Liver (tissue), 8 donors: ENCODE measurements at regions not wholly inside any gene's neighbourhood (a gene's known extent, or its start where the extent isn't known, plus 50 kb on each side); places are given as distances from the start of the nearest gene placed in this dataset.

Experiments
- DNase-seq: peaks from one replicate; pipeline ENCODE4 v3.0.0-alpha.2; 2017; ENCODE audit warnings: low spot score
- H3K27ac ChIP-seq, 2 donors: one replicate each; pipeline ENCODE4 v1.7.0; 2013; ENCODE audit warnings: inconsistent platforms in 2 of 2, low read length in 2 of 2, control low read depth in 1 of 2, low read depth in 1 of 2, mild to moderate bottlenecking in 1 of 2
- H3K27me3 ChIP-seq, 4 donors: one replicate each; pipeline versions ENCODE4 v1.6.1 to v1.7.0; 2013; ENCODE audit warnings: low read length in 3 of 4, inconsistent platforms in 1 of 4, mild to moderate bottlenecking in 1 of 4, moderate library complexity in 1 of 4; ENCODE audit not compliant: control insufficient read depth in 4 of 4, insufficient read depth in 4 of 4
- H3K36me3 ChIP-seq, 4 donors: one replicate each; pipeline versions ENCODE4 v1.6.1 to v1.7.0; 2013; ENCODE audit warnings: low read length in 3 of 4, mild to moderate bottlenecking in 3 of 4, low read depth in 1 of 4, moderate library complexity in 1 of 4; ENCODE audit not compliant: control insufficient read depth in 4 of 4, insufficient read depth in 3 of 4
- H3K4me1 ChIP-seq, 4 donors: one replicate each; pipeline versions ENCODE4 v1.6.1 to v1.7.0; 2013; ENCODE audit warnings: low read length in 3 of 4, mild to moderate bottlenecking in 3 of 4, moderate library complexity in 1 of 4; ENCODE audit not compliant: control insufficient read depth in 4 of 4, insufficient read depth in 4 of 4
- H3K4me3 ChIP-seq, 3 donors: one replicate each; pipeline versions ENCODE4 v1.6.1 to v1.7.0; 2013; ENCODE audit warnings: low read length in 3 of 3, control low read depth in 1 of 3, low read depth in 1 of 3, mild to moderate bottlenecking in 1 of 3
- H3K9ac ChIP-seq, 2 donors: one replicate each; pipeline ENCODE4 v1.7.0; 2013; ENCODE audit warnings: low read length in 2 of 2, mild to moderate bottlenecking in 2 of 2, moderate library complexity in 2 of 2, control low read depth in 1 of 2, low read depth in 1 of 2
- H3K9me3 ChIP-seq, 4 donors: one replicate each; pipeline versions ENCODE4 v1.6.1 to v1.7.0; 2013; ENCODE audit warnings: low read length in 3 of 4; ENCODE audit not compliant: control insufficient read depth in 4 of 4
- ATF3 ChIP-seq: IDR thresholded peaks from 2 replicates; pipeline ENCODE4 v1.6.1; 2016; ENCODE audit warnings: antibody characterized with exemption
- EGR1 ChIP-seq, 2 donors: IDR thresholded peaks; 2 replicates each; pipeline ENCODE4 v1.6.1; 2016 to 2018; ENCODE audit warnings: antibody characterized with exemption in 2 of 2, low read depth in 2 of 2
- FOXA1 ChIP-seq: IDR thresholded peaks from 2 replicates; pipeline ENCODE4 v1.6.1; 2016; ENCODE audit warnings: antibody characterized with exemption
- FOXA2 ChIP-seq: IDR thresholded peaks from 2 replicates; pipeline ENCODE4 v1.6.1; 2016; ENCODE audit warnings: antibody characterized with exemption
- GABPA ChIP-seq, 2 donors: IDR thresholded peaks in 1 of 2; conservative IDR thresholded peaks in 1 of 2; 2 replicates each; pipeline ENCODE4 v1.6.1; 2016; ENCODE audit warnings: antibody characterized with exemption in 2 of 2, mild to moderate bottlenecking in 1 of 2, moderate library complexity in 1 of 2
- HNF4A ChIP-seq, 2 donors: conservative IDR thresholded peaks; 2 replicates each; pipeline ENCODE4 v1.6.1; 2016; ENCODE audit warnings: antibody characterized with exemption in 2 of 2, mild to moderate bottlenecking in 2 of 2
- HNF4G ChIP-seq: IDR thresholded peaks from 2 replicates; pipeline ENCODE4 v1.6.1; 2016; ENCODE audit warnings: antibody characterized with exemption
- JUND ChIP-seq, 2 donors: IDR thresholded peaks; 2 replicates each; pipeline ENCODE4 v1.6.1; 2016; ENCODE audit warnings: antibody characterized with exemption in 2 of 2
- NR2F2 ChIP-seq: IDR thresholded peaks from 2 replicates; pipeline ENCODE4 v1.6.1; 2016; ENCODE audit warnings: antibody characterized with exemption
- RAD21 ChIP-seq, 2 donors: IDR thresholded peaks; 2 replicates each; pipeline ENCODE4 v1.6.1; 2016; ENCODE audit warnings: antibody characterized with exemption in 2 of 2, mild to moderate bottlenecking in 2 of 2
- REST ChIP-seq: IDR thresholded peaks from 2 replicates; pipeline ENCODE4 v1.6.1; 2016; ENCODE audit warnings: antibody characterized with exemption, mild to moderate bottlenecking
- RXRA ChIP-seq, 2 donors: IDR thresholded peaks; 2 replicates each; pipeline ENCODE4 v1.6.1; 2017 to 2018; ENCODE audit warnings: antibody characterized with exemption in 2 of 2, mild to moderate bottlenecking in 1 of 2
- SP1 ChIP-seq: IDR thresholded peaks from 2 replicates; pipeline ENCODE4 v1.6.1; 2018; ENCODE audit warnings: antibody characterized with exemption, mild to moderate bottlenecking
- TAF1 ChIP-seq: conservative IDR thresholded peaks from 2 replicates; pipeline ENCODE4 v1.6.1; 2016; ENCODE audit warnings: antibody characterized with exemption, mild to moderate bottlenecking
- YY1 ChIP-seq: IDR thresholded peaks from 2 replicates; pipeline ENCODE4 v1.6.1; 2016; ENCODE audit warnings: antibody characterized with exemption, mild to moderate bottlenecking
- ZBTB33 ChIP-seq: IDR thresholded peaks from 2 replicates; pipeline ENCODE4 v1.6.1; 2016; ENCODE audit warnings: antibody characterized with exemption
- WGBS: extraction: QIAGEN DNeasy Blood & Tissue Kit; methylation state at CpG from one replicate; pipeline ENCODE4 v1.1.7; 2013; 5-methylcytosine and 5-hydroxymethylcytosine counted together
- TF ChIP-seq, protein P1 (sequence below): fragments of 150-350 bp; IDR thresholded peaks from 2 replicates; pipeline ENCODE4 v1.5.1; 2017; ENCODE audit warnings: improper control_type of control experiment, low read depth, low read length; ENCODE audit not compliant: missing input control
- TF ChIP-seq, protein P2 (sequence below): IDR thresholded peaks from 2 replicates; pipeline ENCODE4 v1.6.1; 2016; ENCODE audit warnings: antibody characterized with exemption
- donor health status: healthy.
- donor health status: healthy.
- donor health status: healthy.
- donor health status: healthy.
- donor health status: healthy.

DNA sequence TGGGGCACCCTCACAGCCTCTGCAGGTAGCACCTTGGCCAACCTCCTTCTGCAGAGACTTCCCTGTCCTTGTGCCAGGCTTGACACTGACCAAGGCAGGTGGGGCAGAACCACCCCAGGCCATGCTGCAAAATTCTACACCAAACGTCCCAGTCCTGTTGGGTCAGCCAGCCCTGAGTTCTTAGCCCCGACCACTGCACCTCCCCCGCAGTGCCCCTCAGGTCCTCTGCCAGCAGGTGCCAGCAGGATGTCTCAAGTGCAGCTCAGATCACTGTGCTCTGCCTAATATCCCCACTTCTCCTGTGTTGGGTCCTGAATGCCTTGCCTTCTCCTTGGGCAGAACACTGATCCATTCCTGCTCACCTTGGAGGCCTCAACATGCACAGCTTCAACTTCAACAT, 999.7 kb downstream of the TBC1D22A start:
- H3K36me3 ChIP-seq = no peaks in the 10 kb centered on the region
- no peaks in the 10 kb centered on the region for H3K4me1 ChIP-seq
- H3K27ac ChIP-seq = no peak overlapping the region
- peaks cover 0 to 6% (median 2%) of the 10 kb centered on the region in 4 donors for H3K27me3 ChIP-seq
- TF ChIP-seq REST (no peak), ZBTB33 (no peak), SP1 (no peak), RXRA (IDR thresholded peaks at IDR 0.05) (no peak), HNF4A (conservative IDR thresholded peaks at IDR 0.05) (no peak), FOXA1 (no peak), RAD21 (IDR thresholded peaks at IDR 0.05) (no peak), NR2F2 (no peak), FOXA2 (no peak), YY1 (no peak), ATF3 (no peak), JUND (IDR thresholded peaks at IDR 0.05) (no peak), GABPA (IDR thresholded peaks at IDR 0.05 in 1 of 2, conservative IDR thresholded peaks at IDR 0.05 in 1 of 2) (no peak), EGR1 (IDR thresholded peaks at IDR 0.05; ENCODE audit: low read depth in 2 of 2) (no peak), HNF4G (no peak), TAF1 (no peak)
- TF ChIP-seq, protein P1, sequence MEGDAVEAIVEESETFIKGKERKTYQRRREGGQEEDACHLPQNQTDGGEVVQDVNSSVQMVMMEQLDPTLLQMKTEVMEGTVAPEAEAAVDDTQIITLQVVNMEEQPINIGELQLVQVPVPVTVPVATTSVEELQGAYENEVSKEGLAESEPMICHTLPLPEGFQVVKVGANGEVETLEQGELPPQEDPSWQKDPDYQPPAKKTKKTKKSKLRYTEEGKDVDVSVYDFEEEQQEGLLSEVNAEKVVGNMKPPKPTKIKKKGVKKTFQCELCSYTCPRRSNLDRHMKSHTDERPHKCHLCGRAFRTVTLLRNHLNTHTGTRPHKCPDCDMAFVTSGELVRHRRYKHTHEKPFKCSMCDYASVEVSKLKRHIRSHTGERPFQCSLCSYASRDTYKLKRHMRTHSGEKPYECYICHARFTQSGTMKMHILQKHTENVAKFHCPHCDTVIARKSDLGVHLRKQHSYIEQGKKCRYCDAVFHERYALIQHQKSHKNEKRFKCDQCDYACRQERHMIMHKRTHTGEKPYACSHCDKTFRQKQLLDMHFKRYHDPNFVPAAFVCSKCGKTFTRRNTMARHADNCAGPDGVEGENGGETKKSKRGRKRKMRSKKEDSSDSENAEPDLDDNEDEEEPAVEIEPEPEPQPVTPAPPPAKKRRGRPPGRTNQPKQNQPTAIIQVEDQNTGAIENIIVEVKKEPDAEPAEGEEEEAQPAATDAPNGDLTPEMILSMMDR = no peak
- TF ChIP-seq, protein P2, sequence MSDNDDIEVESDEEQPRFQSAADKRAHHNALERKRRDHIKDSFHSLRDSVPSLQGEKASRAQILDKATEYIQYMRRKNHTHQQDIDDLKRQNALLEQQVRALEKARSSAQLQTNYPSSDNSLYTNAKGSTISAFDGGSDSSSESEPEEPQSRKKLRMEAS = no peak
- H3K4me3 ChIP-seq = no peak overlapping the region
- no peak overlapping the region for H3K9ac ChIP-seq
- no peak for DNase-seq
- H3K9me3 ChIP-seq = no peaks in the 10 kb centered on the region
- 65% methylated on average over 3 of the region's 3 CpGs for WGBS

DNA sequence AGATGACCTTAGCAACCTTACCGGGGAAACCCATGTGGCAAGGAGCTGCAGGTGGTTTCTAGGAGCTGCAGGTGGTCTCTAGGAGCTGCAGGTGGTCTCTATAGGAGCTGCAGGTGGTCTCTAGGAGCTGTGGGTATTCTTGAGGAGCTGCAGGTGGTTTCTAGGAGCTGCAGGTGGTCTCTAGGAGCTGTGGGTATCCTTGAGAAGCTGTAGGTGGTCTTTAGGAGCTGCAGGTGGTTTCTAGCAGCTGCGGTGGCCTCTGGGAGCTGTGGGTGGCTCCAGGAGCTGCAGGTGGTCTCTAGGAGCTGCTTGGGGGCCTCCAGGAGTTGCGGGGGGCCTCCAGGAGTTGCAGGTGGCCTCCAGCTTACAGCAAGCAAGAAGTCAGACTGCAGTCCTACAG, 997.5 kb downstream of the TBC1D22A start:
- H3K9me3 ChIP-seq = no peaks in the 10 kb centered on the region
- H3K27me3 ChIP-seq = peaks cover 0 to 3% (median 0%) of the 10 kb centered on the region in 4 donors
- no peak for DNase-seq
- TF ChIP-seq YY1 (no peak), ATF3 (no peak), HNF4A (conservative IDR thresholded peaks at IDR 0.05) (no peak)
- TF ChIP-seq, protein P1 = no peak
- H3K36me3 ChIP-seq = no peaks in the 10 kb centered on the region
- H3K4me1 ChIP-seq = peaks cover 0 to 1% (median 0%) of the 10 kb centered on the region in 4 donors
- no peak overlapping the region for H3K27ac ChIP-seq
- 57% methylated on average over 3 of the region's 3 CpGs for WGBS
- H3K4me3 ChIP-seq = no peak overlapping the region
- H3K9ac ChIP-seq = no peak overlapping the region
